Type B pancreatic cell (in vitro differentiated cells): ENCODE measurements at regions not wholly inside any gene's neighbourhood (a gene's known extent, or its start where the extent isn't known, plus 50 kb on each side); places are given as distances from the start of the nearest gene placed in this dataset.

ENCODE experiments used
- DNase-seq: peaks from one replicate; pipeline ENCODE4 v3.0.0; 2021; ENCODE audit warnings: mixed read lengths; ENCODE audit not compliant: unreplicated experiment; ENCODE audit errors: extremely low spot score
- H3K27ac Mint-ChIP-seq: 2 replicates; pipeline ENCODE4 v1.8.0; 2021; ENCODE audit warnings: mild to moderate bottlenecking, mixed read lengths
- H3K27me3 Mint-ChIP-seq: 2 replicates; pipeline ENCODE4 v1.8.0; 2021; ENCODE audit warnings: mixed read lengths
- H3K36me3 Mint-ChIP-seq: 2 replicates; pipeline ENCODE4 v1.8.0; 2021; ENCODE audit warnings: mixed read lengths
- H3K4me1 Mint-ChIP-seq: one replicate; pipeline ENCODE4 v1.8.0; 2021; ENCODE audit warnings: mixed read lengths; ENCODE audit not compliant: unreplicated experiment
- H3K4me3 Mint-ChIP-seq: 2 replicates; pipeline ENCODE4 v1.8.0; 2021; ENCODE audit warnings: mild to moderate bottlenecking, mixed read lengths
- H3K9me3 Mint-ChIP-seq: 2 replicates; pipeline ENCODE4 v1.8.0; 2021; ENCODE audit warnings: mixed read lengths
- CTCF ChIP-seq: fragments of 200-600 bp; sonication (generic); conservative IDR thresholded peaks from 2 replicates; pipeline ENCODE4 v1.5.0; 2021; ENCODE audit warnings: antibody characterized with exemption, mild to moderate bottlenecking

- H3K9me3 Mint-ChIP-seq = no peaks in the 10 kb centered on the region
- no peak for TF ChIP-seq CTCF
- no peak overlapping the region for H3K4me3 Mint-ChIP-seq
- no peaks in the 10 kb centered on the region for H3K36me3 Mint-ChIP-seq
- no peaks in the 10 kb centered on the region for H3K4me1 Mint-ChIP-seq
- H3K27ac Mint-ChIP-seq = no peak overlapping the region
- no peaks in the 10 kb centered on the region for H3K27me3 Mint-ChIP-seq
- DNase-seq = no peak
Observed at GRCh38 chr4:127151941-127152340, 480.8 kb upstream of the INTU start.

GRCh38 chr4:127155116-127155515 is 477.6 kb upstream of the INTU start:
- no peak for TF ChIP-seq CTCF
- H3K27ac Mint-ChIP-seq = no peak overlapping the region
- no peak overlapping the region for H3K4me3 Mint-ChIP-seq
- DNase-seq = no peak
- H3K27me3 Mint-ChIP-seq = no peaks in the 10 kb centered on the region
- no peaks in the 10 kb centered on the region for H3K9me3 Mint-ChIP-seq
- no peaks in the 10 kb centered on the region for H3K36me3 Mint-ChIP-seq
- no peaks in the 10 kb centered on the region for H3K4me1 Mint-ChIP-seq

GRCh38 chr4:127155555-127155954 is 477.2 kb upstream of the INTU start:
- Mint-ChIP-seq H3K27ac (no peak overlapping the region), H3K4me3 (no peak overlapping the region), H3K36me3 (no peaks in the 10 kb centered on the region), H3K27me3 (no peaks in the 10 kb centered on the region), H3K4me1 (no peaks in the 10 kb centered on the region), H3K9me3 (no peaks in the 10 kb centered on the region)
- DNase-seq = no peak
- TF ChIP-seq CTCF = no peak

GRCh38 chr4:127162741-127163140 is 470.0 kb upstream of the INTU start:
- no peak for TF ChIP-seq CTCF
- no peak for DNase-seq
- no peak overlapping the region for H3K27ac Mint-ChIP-seq
- no peaks in the 10 kb centered on the region for H3K36me3 Mint-ChIP-seq
- H3K4me3 Mint-ChIP-seq = no peak overlapping the region
- no peaks in the 10 kb centered on the region for H3K9me3 Mint-ChIP-seq
- H3K4me1 Mint-ChIP-seq = no peaks in the 10 kb centered on the region
- no peaks in the 10 kb centered on the region for H3K27me3 Mint-ChIP-seq

GRCh38 chr4:127165971-127166370 is 466.8 kb upstream of the INTU start:
- H3K27ac Mint-ChIP-seq = no peak overlapping the region
- H3K4me1 Mint-ChIP-seq = no peaks in the 10 kb centered on the region
- H3K4me3 Mint-ChIP-seq = no peak overlapping the region
- TF ChIP-seq CTCF = no peak
- no peak for DNase-seq
- no peaks in the 10 kb centered on the region for H3K9me3 Mint-ChIP-seq
- no peaks in the 10 kb centered on the region for H3K36me3 Mint-ChIP-seq
- H3K27me3 Mint-ChIP-seq = no peaks in the 10 kb centered on the region

GRCh38 chr4:127174201-127174600 is 458.6 kb upstream of the INTU start:
- no peak for TF ChIP-seq CTCF
- Mint-ChIP-seq H3K27me3 (no peaks in the 10 kb centered on the region), H3K36me3 (no peaks in the 10 kb centered on the region), H3K4me3 (no peak overlapping the region), H3K27ac (no peak overlapping the region), H3K4me1 (no peaks in the 10 kb centered on the region), H3K9me3 (no peaks in the 10 kb centered on the region)
- DNase-seq = no peak
